Gastrocnemius medialis (tissue), 4 donors: ENCODE measurements at regions not wholly inside any gene's neighbourhood (a gene's known extent, or its start where the extent isn't known, plus 50 kb on each side); places are given as distances from the start of the nearest gene placed in this dataset.

Source experiments
- POLR2A ChIP-seq, 2 donors: fragments of 450-650 bp; IDR thresholded peaks; one replicate each; pipeline ENCODE4 v1.6.1; 2017; ENCODE audit warnings: antibody characterized with exemption in 2 of 2, mild to moderate bottlenecking in 2 of 2, moderate library complexity in 2 of 2
- TF ChIP-seq, protein P1 (sequence below), 5 experiments: fragments of 450-650 bp in 3 of 5; fragments of 200-600 bp in 2 of 5; sonication (generic) in 2 of 5; IDR thresholded peaks in 4 of 5; conservative IDR thresholded peaks in 1 of 5; 1 replicate in 4 of 5; 2 replicates in 1 of 5; pipeline ENCODE4 v1.5.1; 2016 to 2019; ENCODE audit warnings: antibody characterized with exemption in 5 of 5, mild to moderate bottlenecking in 3 of 5, moderate library complexity in 3 of 5

DNA sequence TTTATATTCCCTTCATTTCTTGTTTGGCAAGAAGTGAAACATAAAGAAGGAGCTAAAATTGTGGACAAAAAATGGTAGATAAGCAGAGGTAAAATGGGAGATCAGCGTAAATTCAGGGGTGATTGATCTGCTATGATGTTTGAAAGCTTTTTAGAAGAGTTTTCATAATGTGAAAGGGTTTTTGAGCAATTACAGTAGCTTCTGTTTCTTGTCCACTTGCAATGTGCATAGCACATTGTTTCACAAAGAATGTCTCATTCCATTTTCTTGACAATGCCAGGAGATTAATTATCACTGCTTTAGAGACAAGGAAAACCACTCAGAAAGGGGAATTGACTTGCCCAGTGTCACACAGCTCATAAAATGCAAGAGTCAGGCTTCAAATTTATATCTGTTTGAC lies 65.9 kb upstream of the PLPPR4 start:
- TF ChIP-seq, protein P1, sequence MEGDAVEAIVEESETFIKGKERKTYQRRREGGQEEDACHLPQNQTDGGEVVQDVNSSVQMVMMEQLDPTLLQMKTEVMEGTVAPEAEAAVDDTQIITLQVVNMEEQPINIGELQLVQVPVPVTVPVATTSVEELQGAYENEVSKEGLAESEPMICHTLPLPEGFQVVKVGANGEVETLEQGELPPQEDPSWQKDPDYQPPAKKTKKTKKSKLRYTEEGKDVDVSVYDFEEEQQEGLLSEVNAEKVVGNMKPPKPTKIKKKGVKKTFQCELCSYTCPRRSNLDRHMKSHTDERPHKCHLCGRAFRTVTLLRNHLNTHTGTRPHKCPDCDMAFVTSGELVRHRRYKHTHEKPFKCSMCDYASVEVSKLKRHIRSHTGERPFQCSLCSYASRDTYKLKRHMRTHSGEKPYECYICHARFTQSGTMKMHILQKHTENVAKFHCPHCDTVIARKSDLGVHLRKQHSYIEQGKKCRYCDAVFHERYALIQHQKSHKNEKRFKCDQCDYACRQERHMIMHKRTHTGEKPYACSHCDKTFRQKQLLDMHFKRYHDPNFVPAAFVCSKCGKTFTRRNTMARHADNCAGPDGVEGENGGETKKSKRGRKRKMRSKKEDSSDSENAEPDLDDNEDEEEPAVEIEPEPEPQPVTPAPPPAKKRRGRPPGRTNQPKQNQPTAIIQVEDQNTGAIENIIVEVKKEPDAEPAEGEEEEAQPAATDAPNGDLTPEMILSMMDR (IDR thresholded peaks at IDR 0.05 in 4 of 5, conservative IDR thresholded peaks at IDR 0.05 in 1 of 5), result no peak
- no peak for TF ChIP-seq POLR2A (IDR thresholded peaks at IDR 0.05)
